SK-N-SH (cell line): ENCODE measurements at regions not wholly inside any gene's neighbourhood (a gene's known extent, or its start where the extent isn't known, plus 50 kb on each side); places are given as distances from the start of the nearest gene placed in this dataset.

Experiments
- CTCF ChIP-seq: fragments of 200-600 bp; sonication (generic); IDR thresholded peaks from 2 replicates; pipeline ENCODE4 v1.6.1; 2017; ENCODE audit warnings: antibody characterized with exemption, mild to moderate bottlenecking, moderate library complexity
- EZH2phosphoT487 ChIP-seq: fragments of 200-600 bp; sonication (generic); IDR thresholded peaks from 2 replicates; pipeline ENCODE4 v1.6.1; 2017; ENCODE audit warnings: low read depth, mixed run types, mild to moderate bottlenecking, antibody characterized with exemption, moderate library complexity, borderline replicate concordance
- FOSL2 ChIP-seq: IDR thresholded peaks from 2 replicates; pipeline ENCODE4 v1.4.0; 2012; ENCODE audit warnings: low read depth, mild to moderate bottlenecking, moderate library complexity, borderline replicate concordance
- FOXM1 ChIP-seq: IDR thresholded peaks from 2 replicates; pipeline ENCODE4 v1.4.0; 2012; ENCODE audit warnings: low read depth, mild to moderate bottlenecking
- NFIC ChIP-seq: IDR thresholded peaks from 2 replicates; pipeline ENCODE4 v1.4.0; 2012; ENCODE audit warnings: borderline replicate concordance
- POLR2AphosphoS5 ChIP-seq: IDR thresholded peaks from 2 replicates; pipeline ENCODE4 v1.6.1; 2012; ENCODE audit warnings: low read depth, low read length
- RFX5 ChIP-seq: IDR thresholded peaks from 2 replicates; pipeline ENCODE4 v1.6.1; 2012; ENCODE audit warnings: mild to moderate bottlenecking, improper control_type of control experiment, low read length
- TAF1 ChIP-seq: IDR thresholded peaks from 2 replicates; pipeline ENCODE4 v1.6.1; 2012; ENCODE audit warnings: low read depth, mild to moderate bottlenecking, low read length, moderate library complexity, borderline replicate concordance
- TF ChIP-seq, protein P1 (sequence below): IDR thresholded peaks from 2 replicates; pipeline ENCODE4 v1.4.0; 2012; ENCODE audit warnings: low read depth

DNA sequence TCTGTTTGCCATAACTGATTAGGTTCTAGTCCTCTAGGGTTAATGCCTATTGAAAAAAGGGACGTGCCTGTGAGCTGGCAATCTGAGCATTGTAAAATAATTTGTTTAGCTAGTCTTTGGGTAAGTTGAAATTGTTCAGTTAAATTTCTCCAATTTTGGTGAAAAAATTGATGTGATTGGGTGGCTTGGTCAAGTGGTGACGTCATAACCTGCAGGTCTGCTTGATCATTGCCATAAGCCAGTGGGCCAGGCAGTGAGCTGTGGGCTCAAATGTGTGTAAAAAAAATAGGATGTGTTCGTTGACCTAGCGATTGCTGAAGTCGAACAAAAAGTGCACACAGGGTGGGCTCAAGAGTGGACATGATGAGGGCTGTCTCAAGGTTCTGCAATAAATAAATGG is 193.3 kb downstream of the ZC4H2 start:
- TF ChIP-seq CTCF (no peak), FOXM1 (no peak), RFX5 (no peak), EZH2phosphoT487 (no peak), NFIC (no peak), TAF1 (no peak), FOSL2 (no peak), POLR2AphosphoS5 (no peak)
- TF ChIP-seq, protein P1, sequence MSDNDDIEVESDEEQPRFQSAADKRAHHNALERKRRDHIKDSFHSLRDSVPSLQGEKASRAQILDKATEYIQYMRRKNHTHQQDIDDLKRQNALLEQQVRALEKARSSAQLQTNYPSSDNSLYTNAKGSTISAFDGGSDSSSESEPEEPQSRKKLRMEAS: no peak
